ENCODE measurements at regions not wholly inside any gene's neighbourhood (a gene's known extent, or its start where the extent isn't known, plus 50 kb on each side); places are given as distances from the start of the nearest gene placed in this dataset.

- DNase-seq (ENCODE audit: low read depth), result peak; percentile 38
Measured at GRCh38 chr4:55754754-55755350, 64.7 kb upstream of the EXOC1L start.

- no peak for DNase-seq (ENCODE audit: low read depth)
Measured at GRCh38 chr4:55756208-55756607, 63.4 kb upstream of the EXOC1L start.

- no peak for DNase-seq (ENCODE audit: low read depth)
Measured at GRCh38 chr4:55757356-55757952, 62.1 kb upstream of the EXOC1L start.

DNA sequence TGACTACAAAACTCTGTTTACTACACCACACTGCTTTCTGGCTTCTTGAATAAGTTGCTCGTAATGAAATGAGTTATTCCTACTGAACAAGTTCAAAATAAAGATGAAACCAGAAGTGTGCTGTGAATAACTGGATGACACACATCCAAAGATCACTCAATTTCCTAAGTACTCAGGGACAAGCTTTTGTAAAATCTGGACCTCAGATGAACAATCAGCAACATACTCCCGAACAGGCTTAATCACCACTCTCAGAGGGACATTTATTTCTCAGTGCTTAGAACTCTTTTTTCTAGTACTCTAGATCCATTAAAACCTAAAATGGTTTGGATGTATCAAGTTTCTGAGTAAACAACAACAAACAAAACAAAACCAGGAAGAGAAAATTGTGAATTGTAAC lies 61.5 kb upstream of the EXOC1L start:
- DNase-seq (ENCODE audit: low read depth), result no peak

GRCh38 chr4:55758570-55758969 lies 61.0 kb upstream of the EXOC1L start:
- DNase-seq (ENCODE audit: low read depth), result no peak

DNA sequence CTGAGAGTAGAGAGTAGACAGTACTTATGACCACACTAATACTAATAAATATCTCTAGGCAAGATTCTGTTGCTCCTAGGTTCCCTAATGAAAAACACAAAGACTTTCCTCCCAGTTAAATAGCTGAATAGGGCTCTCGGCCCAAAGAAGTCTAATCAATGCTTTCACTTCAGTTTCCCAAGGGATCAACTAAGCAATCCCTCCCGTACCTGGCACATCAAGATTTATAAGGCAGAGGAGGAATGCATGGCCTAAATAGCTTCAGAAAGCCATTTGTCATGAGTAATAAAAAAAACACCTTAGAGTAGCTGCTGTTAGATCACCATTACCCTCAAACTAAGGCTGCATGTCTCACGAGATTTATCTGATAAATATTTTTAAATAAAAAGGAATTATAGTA lies 56.8 kb upstream of the EXOC1L start:
- no peak for DNase-seq (ENCODE audit: low read depth)

GRCh38 chr4:55763996-55764395 lies 55.6 kb upstream of the EXOC1L start:
- no peak for DNase-seq (ENCODE audit: low read depth)

DNA sequence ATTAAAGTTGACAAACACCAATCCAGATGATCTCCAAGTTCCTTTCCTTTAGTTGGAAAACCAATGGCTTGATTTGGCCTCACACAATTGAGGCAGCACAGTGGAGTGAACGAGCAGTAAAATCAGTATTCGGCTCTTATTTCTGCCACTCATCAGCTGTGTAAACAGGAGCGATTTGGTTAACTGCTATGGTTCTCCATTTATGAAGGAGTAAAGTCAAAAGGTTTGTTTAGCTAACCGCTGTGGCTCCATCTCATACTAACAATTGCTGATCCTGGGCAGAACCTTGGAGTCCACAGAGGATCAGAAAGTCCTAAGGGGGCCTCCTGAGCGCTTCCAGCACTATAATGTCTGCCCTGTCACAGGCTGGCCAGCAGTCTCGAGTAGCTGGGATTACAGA lies 54.5 kb upstream of the EXOC1L start:
- no peak for DNase-seq (ENCODE audit: low read depth)

- DNase-seq (ENCODE audit: low read depth), result peak; percentile 74
Measured at GRCh38 chr4:55768291-55768690, 51.3 kb upstream of the EXOC1L start.

Data from non-pigmented ciliary epithelial cell (primary cell).